ENCODE measurements at regions not wholly inside any gene's neighbourhood (a gene's known extent, or its start where the extent isn't known, plus 50 kb on each side); places are given as distances from the start of the nearest gene placed in this dataset.

DNA sequence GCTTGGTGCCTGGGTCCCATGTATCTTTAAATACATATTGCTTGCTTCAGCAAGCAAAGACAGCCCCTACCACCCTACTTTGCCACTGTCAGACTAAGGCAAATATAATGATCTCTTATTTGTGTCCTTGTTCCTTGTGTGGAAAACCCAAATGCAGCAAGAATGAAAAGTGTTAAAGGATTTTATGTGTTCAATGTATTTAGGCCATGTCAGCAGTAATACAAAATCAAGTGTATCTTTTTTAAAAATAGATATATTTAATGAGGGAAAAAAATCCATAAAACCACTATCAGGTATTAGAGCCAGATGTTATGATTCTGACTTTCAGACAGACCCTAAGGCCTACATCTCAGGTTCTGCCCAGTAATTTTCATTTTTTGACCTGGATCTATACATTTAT is 374.5 kb downstream of the SEC14L1 start:
- intact Hi-C loops (cut with micrococcal nuclease; ENCODE audit: unreplicated experiment), result no loop called here
- in situ Hi-C loops (cut with HindIII; ENCODE audit: extremely low pct_ligation_motif_present, low pct_unique_long_range_greater_than_20kb), result no loop called here
- Histone ChIP-seq H3K9me3 (ENCODE audit: low read length) (peaks cover 7% of the 10 kb centered on the region; the same call in 1 of the 2 replicates), H3K27me3 (ENCODE audit: control insufficient read depth in 1 of 2, insufficient read depth in 2 of 2, low read length in 2 of 2) (peaks cover 1 to 6% of the 10 kb centered on the region in 2 experiments; a peak in 1 of 5 replicates), H3K27ac (ENCODE audit: extremely low read length, insufficient read depth, low read length) (no peak overlapping the region), H3K79me2 (ENCODE audit: insufficient read depth, low read length) (no peaks in the 10 kb centered on the region), H3K9ac (ENCODE audit: insufficient read depth, low read depth, low read length) (no peak overlapping the region), H2AFZ (ENCODE audit: low read length) (no peak overlapping the region), H4K20me1 (ENCODE audit: insufficient read depth, low read length) (no peaks in the 10 kb centered on the region), H3K36me3 (replicated peaks in 1 of 2; ENCODE audit: control insufficient read depth in 1 of 2, insufficient read depth in 2 of 2, low read length in 2 of 2) (no peaks in the 10 kb centered on the region), H3K4me1 (ENCODE audit: insufficient read depth, low read length) (peaks cover 49% of the 10 kb centered on the region), H3K4me2 (ENCODE audit: low read depth, low read length) (no peak overlapping the region), H3K4me3 (replicated peaks in 1 of 3; ENCODE audit: insufficient read depth in 1 of 3, low read depth in 2 of 3, low read length in 3 of 3) (no peak overlapping the region)
- no TSS peak for BruUV-seq (replicated peaks)
- ChIA-PET POLR2A (no interaction called here), CTCF (ENCODE audit: low intra/inter-chr PET ratio, low total read pairs) (no interaction called here)
- DNase-seq (ENCODE audit: low spot score), result no peak
- FAIRE-seq, result no peak
- ATAC-seq, result no peak
- TF ChIP-seq ELF1 (CRISPR knock-in tag; IDR thresholded peaks at IDR 0.05) (no peak), MAFK (conservative IDR thresholded peaks at IDR 0.05 in 1 of 2, IDR thresholded peaks at IDR 0.05 in 1 of 2; ENCODE audit: low read length in 2 of 2) (peak; percentile 53 to 82; a peak in 3 of 4 replicates), MAFF (IDR thresholded peaks at IDR 0.05; ENCODE audit: low read depth, low read length) (peak; percentile 71), ZNF24 (IDR thresholded peaks at IDR 0.05) (no peak), ELF4 (CRISPR knock-in tag; IDR thresholded peaks at IDR 0.05; ENCODE audit: borderline replicate concordance) (no peak)
- TF ChIP-seq, protein P1, sequence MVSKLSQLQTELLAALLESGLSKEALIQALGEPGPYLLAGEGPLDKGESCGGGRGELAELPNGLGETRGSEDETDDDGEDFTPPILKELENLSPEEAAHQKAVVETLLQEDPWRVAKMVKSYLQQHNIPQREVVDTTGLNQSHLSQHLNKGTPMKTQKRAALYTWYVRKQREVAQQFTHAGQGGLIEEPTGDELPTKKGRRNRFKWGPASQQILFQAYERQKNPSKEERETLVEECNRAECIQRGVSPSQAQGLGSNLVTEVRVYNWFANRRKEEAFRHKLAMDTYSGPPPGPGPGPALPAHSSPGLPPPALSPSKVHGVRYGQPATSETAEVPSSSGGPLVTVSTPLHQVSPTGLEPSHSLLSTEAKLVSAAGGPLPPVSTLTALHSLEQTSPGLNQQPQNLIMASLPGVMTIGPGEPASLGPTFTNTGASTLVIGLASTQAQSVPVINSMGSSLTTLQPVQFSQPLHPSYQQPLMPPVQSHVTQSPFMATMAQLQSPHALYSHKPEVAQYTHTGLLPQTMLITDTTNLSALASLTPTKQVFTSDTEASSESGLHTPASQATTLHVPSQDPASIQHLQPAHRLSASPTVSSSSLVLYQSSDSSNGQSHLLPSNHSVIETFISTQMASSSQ (IDR thresholded peaks at IDR 0.05; ENCODE audit: low read depth), result no peak
- TF ChIP-seq, protein P1 (CRISPR knock-in tag; IDR thresholded peaks at IDR 0.05; ENCODE audit: borderline replicate concordance), result no peak
- TF ChIP-seq, protein P2, sequence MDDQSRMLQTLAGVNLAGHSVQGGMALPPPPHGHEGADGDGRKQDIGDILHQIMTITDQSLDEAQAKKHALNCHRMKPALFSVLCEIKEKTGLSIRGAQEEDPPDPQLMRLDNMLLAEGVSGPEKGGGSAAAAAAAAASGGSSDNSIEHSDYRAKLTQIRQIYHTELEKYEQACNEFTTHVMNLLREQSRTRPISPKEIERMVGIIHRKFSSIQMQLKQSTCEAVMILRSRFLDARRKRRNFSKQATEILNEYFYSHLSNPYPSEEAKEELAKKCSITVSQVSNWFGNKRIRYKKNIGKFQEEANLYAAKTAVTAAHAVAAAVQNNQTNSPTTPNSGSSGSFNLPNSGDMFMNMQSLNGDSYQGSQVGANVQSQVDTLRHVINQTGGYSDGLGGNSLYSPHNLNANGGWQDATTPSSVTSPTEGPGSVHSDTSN (CRISPR knock-in tag; IDR thresholded peaks at IDR 0.05; ENCODE audit: borderline replicate concordance), result no peak

Measured in HepG2 (cell line).